Hematopoietic multipotent progenitor cell treated with erythropoietin and hydrocortisone succinate and interleukin-3 and kit ligand, for 15 days (in vitro differentiated cells): ENCODE measurements at regions not wholly inside any gene's neighbourhood (a gene's known extent, or its start where the extent isn't known, plus 50 kb on each side); places are given as distances from the start of the nearest gene placed in this dataset.

Source experiments
- DNase-seq: peaks from one replicate; pipeline ENCODE4 v3.0.0-alpha.2; 2015; ENCODE audit warnings: low spot score

DNA sequence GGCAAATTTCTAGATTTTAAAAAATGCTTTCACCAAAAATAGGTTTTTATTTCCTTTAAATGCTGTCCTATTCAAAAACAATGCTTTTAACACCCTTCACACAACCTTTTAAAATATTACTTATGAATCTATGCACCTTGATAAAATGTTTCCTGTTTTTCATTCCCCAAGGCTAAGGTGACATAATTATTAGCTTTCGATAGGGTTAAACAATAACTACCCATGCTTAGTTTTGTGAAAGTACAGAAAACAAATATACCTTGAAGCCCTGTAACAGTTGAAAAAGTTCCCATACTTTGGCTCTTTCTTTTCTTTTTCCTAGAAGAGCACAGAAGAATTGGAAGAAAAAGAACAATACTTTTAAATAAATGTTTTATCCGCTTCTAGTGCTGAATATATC is 54.9 kb upstream of the ITPRID2 start:
- DNase-seq, result no peak

DNA sequence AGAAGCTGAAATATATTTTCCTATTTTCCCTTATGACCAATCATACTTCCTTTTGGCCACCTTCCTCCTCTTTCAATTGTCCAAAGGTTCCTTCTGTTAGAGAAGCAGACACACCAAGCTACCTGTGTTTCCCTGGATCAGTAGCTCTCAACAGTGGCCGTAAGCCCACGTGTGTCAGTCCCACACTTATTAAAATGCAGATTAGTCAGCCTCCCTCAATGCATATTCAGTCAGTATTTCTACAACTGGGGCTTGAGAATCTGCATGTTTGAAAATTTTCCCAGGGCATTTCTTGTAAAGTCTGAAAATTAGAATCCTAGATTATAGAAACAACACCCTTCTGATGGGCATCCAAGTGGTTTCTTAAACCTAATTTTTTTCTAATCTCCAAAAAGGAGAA is 54.0 kb upstream of the ITPRID2 start:
- no peak for DNase-seq

DNA sequence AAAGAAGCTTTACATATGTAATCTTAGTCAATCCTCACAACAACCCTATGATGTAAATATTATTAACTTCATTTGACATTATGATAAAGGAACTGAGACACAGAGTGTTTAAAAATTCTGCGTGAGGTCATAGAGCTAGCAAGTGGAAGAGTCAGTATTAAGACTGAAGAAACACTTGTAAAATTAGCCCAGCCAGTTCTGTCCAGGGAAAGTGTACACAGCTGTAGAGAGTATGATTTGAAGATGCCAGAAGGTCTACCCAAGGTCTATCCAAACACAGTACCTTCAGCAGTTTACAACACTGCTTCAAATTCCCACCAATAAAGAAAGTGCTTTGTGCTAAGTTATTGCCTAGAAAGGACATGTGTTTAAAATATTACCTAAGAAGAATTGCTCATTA is 51.7 kb upstream of the ITPRID2 start:
- DNase-seq, result no peak

DNA sequence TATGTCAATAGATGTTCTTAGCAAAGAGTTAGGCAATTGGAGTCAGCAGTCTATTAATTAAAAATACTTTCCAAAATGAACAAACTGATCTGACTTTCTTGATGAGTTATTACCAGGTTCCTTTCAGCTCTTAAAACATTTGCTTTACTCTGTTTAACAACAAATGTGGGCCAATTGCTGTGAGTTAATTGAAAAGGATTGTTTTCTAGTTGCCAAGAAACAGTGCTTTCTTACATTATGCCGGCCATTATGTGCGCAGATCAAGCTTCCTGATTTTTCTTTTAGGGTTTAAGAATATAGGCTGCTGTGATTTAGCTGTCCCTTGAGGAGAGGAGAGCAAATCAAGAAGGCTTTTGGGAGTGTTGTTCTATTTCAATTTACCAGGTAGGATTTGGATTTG is 50.5 kb upstream of the ITPRID2 start:
- no peak for DNase-seq
